ENCODE measurements at regions not wholly inside any gene's neighbourhood (a gene's known extent, or its start where the extent isn't known, plus 50 kb on each side); places are given as distances from the start of the nearest gene placed in this dataset.

- FAIRE-seq (no peak), DNase-seq (no peak)
- no peak for TF ChIP-seq CTCF (IDR thresholded peaks at IDR 0.05; ENCODE audit: borderline replicate concordance, extremely low read depth, insufficient read depth)
- Histone ChIP-seq H3K4me1 (ENCODE audit: control insufficient read depth in 2 of 3, insufficient read depth in 2 of 3, low read depth in 1 of 3, low read length in 3 of 3) (no peaks in the 10 kb centered on the region), H3K4me3 (ENCODE audit: low read length in 3 of 3) (no peak overlapping the region), H3K9ac (ENCODE audit: low read length in 3 of 3) (no peak overlapping the region), H3K36me3 (ENCODE audit: control insufficient read depth in 2 of 3, insufficient read depth in 3 of 3, low read length in 3 of 3) (no peaks in the 10 kb centered on the region), H3K27ac (ENCODE audit: low read depth in 2 of 2, low read length in 2 of 2) (no peak overlapping the region), H3K27me3 (ENCODE audit: control insufficient read depth, insufficient read depth, low read length) (no peaks in the 10 kb centered on the region), H3K9me3 (ENCODE audit: control insufficient read depth in 2 of 3, insufficient read depth in 1 of 3, low read length in 3 of 3) (no peaks in the 10 kb centered on the region)
- intact Hi-C loops (cut with DNase I): no loop called here
These were observed 458.7 kb upstream of the HNRNPA3 start for GRCh38 chr2:176753752-176754474.

GRCh38 chr2:176755537-176756135, 457.0 kb upstream of the HNRNPA3 start:
- H3K4me3 ChIP-seq (ENCODE audit: low read length in 3 of 3): no peak overlapping the region
- peak in 1 of 5 donors; percentile 40 for DNase-seq
- H3K36me3 ChIP-seq (ENCODE audit: control insufficient read depth in 2 of 3, insufficient read depth in 3 of 3, low read length in 3 of 3): no peaks in the 10 kb centered on the region
- H3K9ac ChIP-seq (ENCODE audit: low read length in 3 of 3): no peak overlapping the region
- H3K27ac ChIP-seq (ENCODE audit: low read depth in 2 of 2, low read length in 2 of 2): no peak overlapping the region
- no peak for TF ChIP-seq CTCF (IDR thresholded peaks at IDR 0.05; ENCODE audit: borderline replicate concordance, extremely low read depth, insufficient read depth)
- no peaks in the 10 kb centered on the region for H3K9me3 ChIP-seq (ENCODE audit: control insufficient read depth in 2 of 3, insufficient read depth in 1 of 3, low read length in 3 of 3)
- H3K4me1 ChIP-seq (ENCODE audit: control insufficient read depth in 2 of 3, insufficient read depth in 2 of 3, low read depth in 1 of 3, low read length in 3 of 3): no peaks in the 10 kb centered on the region
- H3K27me3 ChIP-seq (ENCODE audit: control insufficient read depth, insufficient read depth, low read length): no peaks in the 10 kb centered on the region
- intact Hi-C loops (cut with DNase I): no loop called here
- FAIRE-seq: no peak

GRCh38 chr2:176758426-176758825, 454.2 kb upstream of the HNRNPA3 start:
- Histone ChIP-seq H3K36me3 (ENCODE audit: control insufficient read depth in 2 of 3, insufficient read depth in 3 of 3, low read length in 3 of 3) (no peaks in the 10 kb centered on the region), H3K27ac (ENCODE audit: low read depth in 2 of 2, low read length in 2 of 2) (no peak overlapping the region), H3K9me3 (ENCODE audit: control insufficient read depth in 2 of 3, insufficient read depth in 1 of 3, low read length in 3 of 3) (no peaks in the 10 kb centered on the region), H3K4me1 (ENCODE audit: control insufficient read depth in 2 of 3, insufficient read depth in 2 of 3, low read depth in 1 of 3, low read length in 3 of 3) (no peaks in the 10 kb centered on the region), H3K27me3 (ENCODE audit: control insufficient read depth, insufficient read depth, low read length) (no peaks in the 10 kb centered on the region), H3K4me3 (ENCODE audit: low read length in 3 of 3) (no peak overlapping the region), H3K9ac (ENCODE audit: low read length in 3 of 3) (no peak overlapping the region)
- DNase-seq (no peak), FAIRE-seq (no peak)
- intact Hi-C loops (cut with DNase I): no loop called here
- no peak for TF ChIP-seq CTCF (IDR thresholded peaks at IDR 0.05; ENCODE audit: borderline replicate concordance, extremely low read depth, insufficient read depth)
